Activated CD8-positive, alpha-beta memory T cell treated with anti-CD3 and anti-CD28 coated beads for 24 hours (primary cell): ENCODE measurements at regions not wholly inside any gene's neighbourhood (a gene's known extent, or its start where the extent isn't known, plus 50 kb on each side); places are given as distances from the start of the nearest gene placed in this dataset.

ENCODE experiments used
- DNase-seq: peaks from one replicate; pipeline ENCODE4 v3.0.0-alpha.2; 2020

DNA sequence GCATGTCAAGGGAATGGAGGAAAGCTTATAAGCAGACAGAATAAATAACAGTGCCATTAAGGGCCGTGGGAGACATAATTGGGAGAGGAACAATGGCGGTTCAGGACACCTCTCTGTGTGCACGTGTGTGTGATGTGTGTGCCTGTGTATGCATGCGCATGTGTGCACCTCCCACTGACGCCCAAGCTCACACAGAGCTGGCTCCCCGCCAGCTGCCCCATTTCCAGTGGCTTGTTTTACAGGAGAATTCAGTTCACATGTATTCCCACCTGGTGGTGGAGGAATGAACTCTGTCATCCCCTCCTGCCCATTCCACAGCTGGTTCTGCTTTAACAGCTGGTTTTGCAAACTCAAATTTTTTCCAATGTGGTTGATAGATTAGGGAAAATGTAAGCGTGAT lies 262.2 kb downstream of the AJAP1 start:
- no peak for DNase-seq

DNA sequence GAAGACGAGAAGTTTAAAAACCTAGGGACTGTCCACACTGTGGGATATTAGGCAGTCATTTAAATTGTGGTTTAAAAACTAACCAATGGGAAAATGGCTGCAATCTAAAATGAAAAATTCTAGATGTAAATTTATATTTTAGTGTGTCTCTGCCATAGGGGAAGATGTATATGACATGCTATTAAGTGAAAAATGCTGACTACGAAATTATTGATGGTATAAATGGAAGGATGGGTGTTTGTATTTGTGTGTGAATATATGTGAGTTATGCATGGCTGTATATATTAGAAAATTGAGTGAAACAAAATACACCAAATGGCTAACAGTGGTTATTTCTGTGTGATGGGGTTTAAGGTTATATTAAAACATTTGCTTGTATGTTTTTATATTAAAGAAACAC lies 260.7 kb downstream of the AJAP1 start:
- no peak for DNase-seq

DNA sequence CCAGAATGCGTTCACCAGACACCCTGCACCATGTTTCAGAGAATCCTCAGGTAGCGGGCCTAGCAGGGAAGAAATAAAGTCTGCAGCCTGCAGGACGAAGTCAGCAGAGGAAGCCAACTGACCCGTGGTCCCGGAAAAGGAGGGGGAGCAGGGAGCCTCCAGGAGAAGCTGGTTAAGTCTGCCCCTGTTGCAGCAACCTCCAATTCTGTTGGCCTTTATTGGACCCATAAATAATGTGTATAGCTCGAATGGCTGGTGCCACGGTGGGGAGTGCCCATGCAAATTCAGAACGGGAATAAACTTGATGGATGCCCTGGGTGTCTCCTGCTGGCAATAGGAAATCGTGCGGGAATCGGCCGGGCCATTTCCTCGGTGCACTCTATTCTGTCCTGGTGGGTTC lies 254.1 kb downstream of the AJAP1 start:
- no peak for DNase-seq

DNA sequence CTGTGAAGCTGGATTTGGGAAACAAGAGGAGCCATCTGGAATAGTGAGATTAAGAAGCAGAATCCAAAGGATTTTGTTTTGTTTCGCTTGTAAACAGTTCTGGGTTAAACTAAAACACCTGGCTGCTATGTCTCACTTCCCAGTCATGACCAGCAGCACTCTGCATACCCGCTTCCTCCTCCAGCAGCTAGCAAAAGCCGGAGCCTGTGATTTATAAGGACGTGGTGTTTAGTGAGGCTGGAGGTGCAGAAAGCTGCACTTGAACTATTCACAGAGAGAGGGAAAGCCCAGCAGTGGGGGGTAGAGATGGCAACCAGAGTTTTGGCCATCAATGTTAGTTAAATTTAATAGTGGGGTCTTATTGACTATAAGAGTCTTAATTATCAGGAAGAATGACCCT lies 240.2 kb downstream of the AJAP1 start:
- DNase-seq = no peak

DNA sequence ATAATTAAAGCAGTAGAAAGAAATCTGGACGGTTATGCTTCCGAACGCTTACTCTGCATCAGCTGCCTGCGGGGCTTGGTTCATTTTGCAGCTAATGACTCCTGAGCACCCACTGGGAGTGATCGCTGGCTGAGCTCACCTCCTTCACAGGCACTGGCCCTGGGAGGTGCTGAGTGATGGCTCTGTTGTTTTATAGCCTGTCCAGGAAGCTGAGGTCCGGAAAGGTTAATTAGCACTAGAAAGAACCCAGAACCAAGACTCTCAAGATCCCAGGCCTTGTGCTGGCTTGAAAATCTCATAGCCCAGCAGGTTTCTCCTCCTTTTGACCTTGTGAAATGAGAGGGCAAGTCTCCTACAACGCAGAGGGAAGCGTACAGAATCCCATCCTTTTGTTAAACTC lies 226.2 kb downstream of the AJAP1 start:
- DNase-seq = no peak

DNA sequence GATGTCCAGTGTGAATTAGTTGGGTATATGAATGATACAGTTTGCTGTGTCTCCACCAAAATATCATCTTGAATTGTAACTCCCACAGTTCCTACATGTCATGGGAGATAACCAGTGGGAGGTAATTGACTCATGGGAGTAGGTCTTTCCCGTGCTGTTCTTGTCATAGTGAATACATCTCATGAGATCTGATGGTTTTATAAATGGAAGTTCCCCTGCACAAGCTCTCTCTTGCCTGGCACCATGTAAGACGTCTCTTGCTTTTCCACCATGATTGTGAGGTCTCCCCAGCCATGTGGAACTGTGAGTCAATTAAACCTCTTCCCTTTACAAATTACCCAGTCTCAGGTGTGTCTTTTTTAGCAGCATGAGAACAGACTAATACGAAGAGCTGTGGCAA lies 223.0 kb downstream of the AJAP1 start:
- DNase-seq = no peak

- DNase-seq = no peak
Measured at GRCh38 chr1:4871373-4871772, 217.0 kb downstream of the AJAP1 start.

GRCh38 chr1:4868521-4868920 lies 214.1 kb downstream of the AJAP1 start:
- DNase-seq = no peak

DNA sequence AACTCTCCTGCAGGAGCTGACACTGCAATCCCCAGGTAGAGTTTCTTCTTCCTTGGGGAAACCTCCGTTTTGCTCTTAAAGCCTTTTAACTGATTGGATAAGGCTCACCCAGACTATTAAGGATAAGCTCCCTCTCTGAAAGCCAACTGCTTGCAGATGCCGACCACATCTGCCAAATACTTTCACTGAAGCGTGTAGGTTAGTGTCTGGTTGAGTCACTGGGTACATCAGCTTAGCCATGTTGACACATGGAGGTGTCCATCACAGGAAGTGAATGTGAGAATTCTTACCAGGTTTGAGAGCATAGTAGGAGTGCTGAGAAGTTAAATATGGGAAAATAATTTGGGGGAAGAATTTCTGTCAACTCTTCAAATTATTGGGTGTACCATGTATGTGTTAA lies 202.0 kb downstream of the AJAP1 start:
- DNase-seq = no peak

- no peak for DNase-seq
Measured at GRCh38 chr1:4854367-4854766, 200.0 kb downstream of the AJAP1 start.

GRCh38 chr1:4853904-4854303 lies 199.5 kb downstream of the AJAP1 start:
- no peak for DNase-seq

DNA sequence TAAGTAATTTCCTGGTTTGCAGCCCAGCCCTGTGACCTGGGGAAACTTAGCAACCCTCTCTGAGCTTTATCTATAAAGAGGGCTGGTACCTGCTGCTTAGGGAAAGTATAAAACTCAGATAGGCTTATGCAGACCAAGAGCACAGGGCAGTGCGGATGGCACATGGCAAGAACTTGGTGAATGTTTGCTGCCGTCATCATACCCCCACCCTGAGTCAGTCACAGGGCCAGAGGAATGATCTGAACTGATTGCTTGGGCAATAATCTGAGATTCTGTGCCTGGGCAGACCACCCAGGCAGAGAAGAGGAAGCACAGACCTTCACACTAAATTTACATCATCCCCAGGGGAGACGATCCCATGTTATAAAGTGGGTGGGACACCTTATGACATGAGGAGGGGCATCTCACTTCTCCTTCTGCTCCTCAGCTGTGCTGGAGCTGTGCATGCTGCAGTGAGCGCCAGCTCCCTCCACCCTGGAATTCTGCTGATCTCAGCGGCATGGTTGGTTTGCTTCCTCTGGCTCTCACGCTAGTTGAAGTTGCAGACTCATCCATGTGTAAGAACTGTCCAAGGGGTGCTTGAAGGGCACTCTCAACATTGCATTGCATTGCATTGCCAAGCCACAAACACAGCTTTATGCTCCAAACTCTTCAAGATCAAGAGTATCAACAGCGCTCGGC lies 197.1 kb downstream of the AJAP1 start:
- DNase-seq = no peak

DNA sequence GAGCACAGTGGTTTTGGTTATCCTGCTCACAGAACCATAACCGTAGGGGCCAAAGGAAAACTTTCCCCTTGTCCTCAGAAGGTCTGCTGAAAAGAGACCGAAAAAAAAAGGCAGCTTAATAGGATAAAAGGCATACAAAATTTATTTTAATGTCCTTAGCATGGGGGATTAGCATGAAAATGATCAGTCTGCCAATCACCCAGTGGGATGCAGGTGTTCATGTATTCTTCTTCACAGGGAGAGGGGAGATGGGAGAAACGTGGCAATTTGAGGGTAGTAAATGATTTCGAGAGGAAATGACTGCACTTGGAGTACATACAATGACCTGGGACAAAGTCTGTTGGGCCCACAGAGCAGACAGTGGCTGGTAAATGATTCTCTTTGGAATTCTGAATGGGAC lies 194.0 kb downstream of the AJAP1 start:
- DNase-seq = no peak

GRCh38 chr1:4847711-4848110 lies 193.3 kb downstream of the AJAP1 start:
- no peak for DNase-seq
